ENCODE measurements at regions not wholly inside any gene's neighbourhood (a gene's known extent, or its start where the extent isn't known, plus 50 kb on each side); places are given as distances from the start of the nearest gene placed in this dataset.
"Not testable (repeated sequence)": the region's sequence is repeated elsewhere in the genome, so short reads cannot be mapped to it uniquely, and the experiment has no call there.

DNA sequence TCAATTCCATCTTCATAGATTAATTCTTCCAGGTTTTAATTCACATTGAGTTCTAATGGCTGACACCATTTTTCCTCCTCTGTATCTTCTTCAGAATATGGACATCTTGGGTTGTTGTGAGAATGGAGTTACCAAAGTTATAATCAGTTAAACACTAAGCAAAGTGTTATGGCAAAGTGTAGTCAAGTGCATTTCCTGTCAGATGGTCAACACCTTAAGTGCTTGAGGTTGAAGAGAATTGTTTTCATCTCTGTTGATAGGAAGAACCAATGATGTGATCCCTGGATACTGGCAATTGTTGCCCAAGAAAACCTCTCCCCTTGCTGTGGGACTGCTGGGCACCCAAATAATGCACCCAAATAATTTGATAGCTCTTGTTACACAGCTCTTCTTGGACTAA lies 102.6 kb upstream of the SATB1 start:
- no peak for DNase-seq

DNA sequence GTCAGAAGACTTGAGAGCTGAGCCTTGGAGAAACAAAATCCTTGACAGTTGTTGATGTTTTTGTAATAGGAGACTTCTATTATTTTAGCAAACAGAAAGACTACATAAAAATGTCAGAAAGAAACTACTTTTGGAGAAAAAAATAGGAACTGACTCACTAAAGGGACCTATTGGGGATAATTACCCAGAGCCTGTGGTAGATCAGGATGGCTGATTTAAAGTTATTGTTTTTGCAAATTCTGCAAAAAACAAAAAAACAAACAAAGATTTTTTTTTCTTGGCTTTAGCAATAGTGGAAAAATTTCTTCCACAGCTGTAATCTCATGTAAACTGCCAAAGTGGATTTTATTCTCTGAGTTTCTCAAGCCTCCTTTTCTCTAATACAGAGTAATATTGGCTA lies 101.5 kb upstream of the SATB1 start:
- peak; percentile 15 for DNase-seq

DNA sequence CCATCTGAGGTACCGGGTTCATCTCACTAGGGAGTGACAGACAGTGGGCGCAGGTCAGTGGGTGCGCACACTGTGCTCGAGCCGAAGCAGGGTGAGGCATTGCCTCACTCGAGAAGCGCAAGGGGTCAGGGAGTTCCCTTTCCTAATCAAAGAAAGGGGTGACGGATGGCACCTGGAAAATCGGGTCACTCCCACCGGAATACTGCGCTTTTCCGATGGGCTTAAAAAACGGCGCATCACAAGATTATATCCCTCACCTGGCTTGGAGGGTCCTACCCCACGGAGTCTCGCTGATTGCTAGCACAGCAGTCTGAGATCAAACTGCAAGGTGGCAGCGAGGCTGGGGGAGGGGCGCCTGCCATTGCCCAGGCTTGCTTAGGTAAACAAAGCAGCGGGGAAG lies 91.0 kb upstream of the SATB1 start:
- not testable (repeated sequence) for DNase-seq

DNA sequence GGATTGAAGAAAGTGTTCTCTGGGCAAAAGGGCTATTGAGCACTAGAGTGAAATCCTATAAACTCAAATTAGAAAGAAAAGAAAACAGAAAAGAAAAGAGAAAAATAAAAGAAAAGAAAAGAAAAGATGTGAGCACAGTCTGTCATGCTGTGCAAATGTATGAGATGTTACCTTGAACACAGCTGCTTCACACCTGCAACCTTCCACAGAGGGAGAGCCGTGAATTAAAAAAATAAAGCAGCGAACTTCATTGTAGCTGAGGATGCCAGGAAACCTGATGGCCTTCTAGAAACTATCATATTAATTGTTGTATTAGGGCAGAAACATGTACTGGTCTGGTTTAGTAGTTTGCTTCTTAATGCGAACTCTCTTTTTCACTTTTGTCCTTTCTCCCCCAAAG lies 88.0 kb upstream of the SATB1 start:
- DNase-seq, result no peak

DNA sequence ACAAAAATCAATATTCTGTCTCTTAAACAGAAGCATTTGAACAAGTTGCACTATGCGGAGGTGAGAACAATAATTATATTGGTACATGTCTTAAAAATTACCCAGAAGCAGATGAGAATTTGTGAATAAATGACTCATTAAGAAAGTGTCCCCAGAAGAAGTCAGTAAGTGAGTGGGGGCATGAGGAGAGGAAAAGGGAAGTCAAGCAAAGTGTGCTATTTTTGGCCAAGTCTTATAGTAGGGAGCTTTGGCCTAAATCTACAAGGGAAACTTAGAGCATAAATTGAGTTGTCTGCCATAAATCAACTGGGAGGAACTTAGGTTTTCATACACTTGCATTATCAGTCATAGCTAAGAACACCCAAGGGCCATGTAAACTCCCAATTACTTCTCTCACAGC lies 86.9 kb upstream of the SATB1 start:
- no peak for DNase-seq

DNA sequence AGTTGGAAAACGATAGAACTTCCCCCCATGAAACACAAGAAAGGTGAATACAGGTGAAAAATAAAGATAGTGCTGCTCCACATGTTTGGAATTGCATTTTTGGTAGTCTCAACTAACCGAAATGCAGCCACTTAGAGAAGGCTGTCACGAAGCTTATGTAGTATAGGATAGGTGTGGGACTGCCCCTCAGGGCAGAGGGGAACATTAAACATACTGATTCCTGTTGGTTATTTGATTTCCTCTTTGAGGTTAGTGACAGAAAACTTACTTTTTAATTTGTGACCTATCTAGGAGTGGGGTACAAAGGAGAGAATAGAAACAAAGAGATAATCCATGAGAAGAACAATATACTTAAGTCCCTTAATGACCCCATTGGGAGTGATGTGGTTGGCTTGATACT lies 85.8 kb upstream of the SATB1 start:
- DNase-seq, result no peak

DNA sequence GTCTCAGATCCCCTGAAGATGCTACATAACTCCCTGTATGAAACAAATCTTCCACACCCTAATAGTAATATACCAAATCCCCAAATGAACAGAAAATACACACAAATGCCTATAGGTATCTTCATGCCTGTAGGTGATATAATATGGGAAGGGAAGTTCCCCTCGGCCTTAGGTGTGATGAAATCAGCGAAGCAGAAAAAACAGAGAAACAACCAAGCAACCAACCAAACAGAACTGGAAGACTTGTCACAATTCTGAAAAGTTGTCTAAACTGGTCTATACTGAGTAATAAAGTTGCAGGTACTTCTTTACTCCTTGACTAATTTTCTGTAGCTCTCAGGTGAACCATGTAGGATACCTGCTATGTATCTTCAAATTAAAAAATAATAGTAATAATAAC lies 82.2 kb upstream of the SATB1 start:
- no peak for DNase-seq

DNA sequence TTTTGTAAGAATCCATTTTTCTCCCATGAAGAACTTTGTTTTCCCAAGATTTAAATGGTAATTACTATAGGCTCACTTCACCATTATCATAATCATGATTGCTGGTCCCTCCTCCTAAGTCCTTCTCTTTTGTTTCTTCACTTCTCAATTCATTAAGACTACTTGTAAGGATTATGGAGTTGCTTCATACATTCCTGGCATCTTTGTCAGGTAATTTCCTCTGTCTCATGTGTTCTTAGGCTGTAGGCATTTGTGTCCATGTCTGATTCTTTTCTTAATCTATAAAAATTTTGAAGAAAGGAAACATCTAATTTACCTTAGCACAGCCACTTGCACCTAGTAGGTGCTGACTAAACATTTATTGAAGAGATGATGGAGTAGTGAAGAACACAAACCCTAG lies 79.9 kb upstream of the SATB1 start:
- no peak for DNase-seq

DNA sequence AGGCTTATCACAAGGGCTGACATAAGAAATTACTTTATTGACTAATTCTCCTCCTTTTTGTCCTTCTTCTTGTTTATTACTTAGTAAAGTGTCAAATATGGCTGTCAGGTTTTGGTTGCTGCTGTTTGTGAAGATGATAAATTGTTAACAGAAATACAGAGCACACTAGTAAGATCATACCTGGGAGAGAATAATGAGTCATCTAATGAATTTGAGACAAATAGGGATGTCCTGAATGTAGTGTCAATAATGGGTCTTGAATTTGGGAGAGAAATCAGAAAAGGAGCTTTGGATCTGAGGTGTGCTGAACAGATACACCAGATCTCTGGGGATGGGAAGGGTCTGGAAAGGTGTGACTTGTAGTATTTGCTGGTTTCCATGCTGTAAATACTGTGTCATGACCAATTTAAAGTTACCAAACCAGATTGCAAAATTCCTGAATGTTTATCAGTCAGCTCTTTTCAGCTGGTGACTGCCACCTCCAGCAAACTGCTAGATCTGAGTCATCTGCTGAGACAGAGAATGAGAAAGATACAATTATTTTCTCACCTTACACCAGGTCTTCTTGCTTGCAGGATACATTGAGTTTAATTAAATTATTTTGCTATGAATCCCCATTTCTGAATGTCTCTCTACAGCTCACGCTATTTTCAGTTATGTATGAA lies 76.7 kb upstream of the SATB1 start:
- no peak for DNase-seq

DNA sequence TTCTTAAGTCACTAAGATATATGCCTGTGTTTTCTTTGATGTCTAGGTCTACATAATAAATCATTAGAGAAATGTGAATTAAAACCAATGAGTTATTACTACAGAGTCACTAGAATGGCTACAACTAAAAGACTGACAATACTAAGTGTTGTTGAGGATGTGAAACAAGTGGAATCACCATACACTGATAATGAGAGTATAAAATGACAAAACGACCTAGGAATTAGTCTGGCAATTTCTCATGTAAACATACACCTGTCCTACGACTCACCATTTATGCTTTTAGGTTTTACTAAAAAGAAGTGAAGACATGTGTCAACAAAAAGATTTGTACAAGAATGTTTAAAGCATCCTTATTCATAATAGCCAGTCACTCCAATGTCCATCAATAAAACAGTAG lies 75.2 kb upstream of the SATB1 start:
- no peak for DNase-seq

DNA sequence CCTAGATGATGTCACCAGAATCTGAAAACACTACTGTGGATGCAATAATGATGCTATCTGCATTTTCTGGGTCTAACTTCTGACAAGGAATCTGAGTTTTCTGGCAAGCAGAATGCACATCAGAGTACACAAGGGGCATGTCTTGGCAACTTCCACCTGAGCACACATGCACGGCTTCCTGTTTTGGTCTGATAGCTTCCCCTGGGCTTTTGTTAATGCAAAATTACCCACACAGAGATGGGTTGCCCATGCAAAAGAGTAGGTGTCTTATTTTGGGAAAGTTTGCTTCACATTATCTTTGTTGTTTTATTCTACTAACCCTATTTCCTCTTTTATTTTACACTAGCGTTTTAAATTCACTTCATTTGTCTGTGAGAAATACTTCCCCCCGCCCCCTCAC lies 74.2 kb upstream of the SATB1 start:
- no peak for DNase-seq

DNA sequence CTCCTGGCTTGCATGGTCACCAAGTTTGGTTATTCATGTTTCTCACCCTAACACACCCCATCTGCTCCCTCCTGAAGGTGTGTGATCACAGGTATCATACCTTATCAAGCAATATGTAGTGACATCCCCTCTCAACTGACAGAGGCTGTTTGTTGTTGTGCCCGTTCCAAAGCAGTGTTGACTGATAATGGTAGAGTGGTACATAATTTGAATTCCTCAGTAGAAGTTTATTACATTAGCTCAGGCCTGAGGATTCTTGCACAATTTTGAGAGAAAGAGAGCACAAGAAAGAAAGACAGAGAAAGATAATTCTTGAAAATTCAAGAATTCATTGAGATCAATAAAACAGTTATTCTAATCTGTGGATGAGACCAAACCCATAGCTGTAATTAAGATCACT lies 69.1 kb upstream of the SATB1 start:
- DNase-seq, result no peak

DNA sequence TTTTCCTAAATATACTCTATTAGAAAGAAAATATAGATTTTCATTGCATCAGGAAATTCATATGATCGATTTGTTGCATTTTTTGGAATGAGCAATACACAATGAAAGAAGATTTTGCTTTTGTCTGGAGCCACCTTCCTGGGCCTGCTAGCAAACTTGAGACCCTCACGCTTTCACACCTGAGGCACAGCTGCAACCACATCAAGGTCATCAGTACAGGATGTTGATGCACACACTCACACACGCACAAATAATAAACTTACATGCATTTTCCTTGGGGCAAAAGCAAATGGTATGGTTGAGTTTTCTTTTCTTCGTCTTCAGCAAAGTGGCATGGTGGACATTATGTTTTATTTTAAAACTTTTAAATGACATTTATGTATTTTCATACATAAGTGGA lies 64.8 kb upstream of the SATB1 start:
- DNase-seq, result no peak

DNA sequence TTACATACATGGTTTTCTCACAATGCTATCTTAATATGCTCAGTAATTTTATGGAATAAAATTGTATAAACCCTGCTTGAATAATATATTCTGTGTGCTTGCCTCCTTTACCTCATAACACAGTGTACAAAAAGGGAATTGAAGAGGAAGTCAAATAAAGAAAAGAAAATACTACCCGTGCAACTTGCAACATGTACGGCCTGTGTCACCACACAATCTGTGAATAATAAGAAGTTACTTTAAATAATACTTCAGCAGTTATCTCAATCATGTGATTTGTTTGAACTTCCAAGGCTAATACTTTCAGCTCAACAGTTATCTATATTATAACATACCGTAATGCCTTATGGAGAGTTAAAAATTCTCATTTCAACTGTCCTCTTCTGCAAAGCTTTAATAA lies 58.1 kb upstream of the SATB1 start:
- DNase-seq, result no peak

DNA sequence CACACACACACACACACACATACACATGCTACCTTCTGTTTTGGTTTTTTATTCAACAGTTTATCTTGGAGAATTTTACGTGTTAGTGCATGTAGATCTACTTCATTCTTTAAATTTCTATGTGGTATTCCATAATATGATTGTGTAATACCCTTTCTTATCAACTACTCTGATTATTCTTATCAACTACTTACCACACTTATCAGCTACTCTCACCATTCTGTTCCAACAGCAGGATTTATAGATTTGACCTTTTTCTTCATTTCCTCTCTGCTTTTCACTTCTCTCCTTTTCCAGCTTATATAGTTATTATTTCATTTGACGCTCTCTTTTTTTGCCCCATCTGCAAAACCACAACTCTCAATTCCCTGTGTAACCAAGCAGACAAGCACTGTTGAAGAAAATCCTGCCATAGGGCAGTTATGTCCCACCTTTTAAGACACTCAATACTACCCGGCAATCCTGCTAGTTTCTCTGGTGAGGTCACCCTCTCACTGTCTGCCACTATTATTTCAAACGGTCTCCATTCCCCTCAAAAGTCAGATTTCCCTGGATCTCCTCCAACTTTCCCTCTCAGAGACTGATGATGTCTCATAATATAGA lies 56.9 kb upstream of the SATB1 start:
- peak; percentile 3 for DNase-seq

DNA sequence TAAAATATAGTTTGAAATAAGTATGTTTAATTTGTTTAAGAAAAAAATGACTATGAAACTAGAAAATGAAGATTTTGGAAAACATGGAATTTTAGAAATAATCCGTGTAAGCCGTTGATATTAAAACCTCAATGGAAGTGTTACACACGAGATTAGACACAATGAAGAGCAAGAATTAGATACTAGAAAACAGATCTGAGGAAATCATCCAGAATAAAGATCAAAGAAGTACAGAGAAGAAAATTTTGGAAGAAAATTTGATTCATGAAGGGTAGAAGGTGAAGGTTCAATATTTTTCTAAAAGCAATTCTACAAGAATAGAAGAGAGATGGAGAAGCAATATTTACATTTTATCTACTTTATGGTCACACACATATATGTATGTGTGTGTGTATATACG lies 52.5 kb upstream of the SATB1 start:
- no peak for DNase-seq
